GM20000 (cell line): ENCODE measurements at regions not wholly inside any gene's neighbourhood (a gene's known extent, or its start where the extent isn't known, plus 50 kb on each side); places are given as distances from the start of the nearest gene placed in this dataset.

ENCODE experiments used
- DNase-seq: peaks from one replicate; pipeline ENCODE4 v3.0.0; 2012; ENCODE audit warnings: low spot score
- TF ChIP-seq, protein P1 (sequence below): IDR thresholded peaks from 2 replicates; pipeline ENCODE4 v1.5.1; 2012; ENCODE audit warnings: mild to moderate bottlenecking, control low read depth; ENCODE audit errors: extremely low read depth, missing control alignments

- DNase-seq = no peak
- TF ChIP-seq, protein P1, sequence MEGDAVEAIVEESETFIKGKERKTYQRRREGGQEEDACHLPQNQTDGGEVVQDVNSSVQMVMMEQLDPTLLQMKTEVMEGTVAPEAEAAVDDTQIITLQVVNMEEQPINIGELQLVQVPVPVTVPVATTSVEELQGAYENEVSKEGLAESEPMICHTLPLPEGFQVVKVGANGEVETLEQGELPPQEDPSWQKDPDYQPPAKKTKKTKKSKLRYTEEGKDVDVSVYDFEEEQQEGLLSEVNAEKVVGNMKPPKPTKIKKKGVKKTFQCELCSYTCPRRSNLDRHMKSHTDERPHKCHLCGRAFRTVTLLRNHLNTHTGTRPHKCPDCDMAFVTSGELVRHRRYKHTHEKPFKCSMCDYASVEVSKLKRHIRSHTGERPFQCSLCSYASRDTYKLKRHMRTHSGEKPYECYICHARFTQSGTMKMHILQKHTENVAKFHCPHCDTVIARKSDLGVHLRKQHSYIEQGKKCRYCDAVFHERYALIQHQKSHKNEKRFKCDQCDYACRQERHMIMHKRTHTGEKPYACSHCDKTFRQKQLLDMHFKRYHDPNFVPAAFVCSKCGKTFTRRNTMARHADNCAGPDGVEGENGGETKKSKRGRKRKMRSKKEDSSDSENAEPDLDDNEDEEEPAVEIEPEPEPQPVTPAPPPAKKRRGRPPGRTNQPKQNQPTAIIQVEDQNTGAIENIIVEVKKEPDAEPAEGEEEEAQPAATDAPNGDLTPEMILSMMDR = no peak
Observed at GRCh38 chr7:84263106-84263505, 68.5 kb upstream of the SEMA3A start.

GRCh38 chr7:84261509-84261908 is 66.9 kb upstream of the SEMA3A start:
- DNase-seq = no peak
- TF ChIP-seq, protein P1 = no peak

- no peak for DNase-seq
Observed at GRCh38 chr7:84258628-84259027, 64.0 kb upstream of the SEMA3A start.

GRCh38 chr7:84256571-84256971 is 62.0 kb upstream of the SEMA3A start:
- TF ChIP-seq, protein P1 = no peak
- DNase-seq = no peak

More at GRCh38 chr7:84258628-84259027, 64.0 kb upstream of the SEMA3A start:
- TF ChIP-seq, protein P1 = no peak

- no peak for DNase-seq
- TF ChIP-seq, protein P1 = no peak
Observed at GRCh38 chr7:84251277-84251781, 56.7 kb upstream of the SEMA3A start.

DNA sequence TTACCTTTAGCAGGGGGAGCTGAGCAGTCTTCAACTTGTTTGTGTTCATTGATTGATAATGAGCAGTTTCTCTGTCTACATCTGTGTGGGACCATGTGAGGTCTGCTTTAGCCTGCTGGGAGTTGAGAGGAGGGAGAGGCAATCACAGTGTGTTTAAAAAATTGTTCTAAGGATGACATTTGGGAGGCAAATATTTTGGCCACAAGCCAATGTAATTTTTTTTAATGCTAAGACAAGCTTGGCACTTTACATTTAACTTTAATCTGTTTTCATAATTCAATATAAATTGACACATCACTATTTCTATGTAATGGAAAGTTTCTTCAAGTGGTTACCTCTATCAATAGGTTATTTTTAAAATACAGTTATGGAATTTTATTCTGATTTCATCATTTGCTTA is 55.9 kb upstream of the SEMA3A start:
- DNase-seq = no peak
- TF ChIP-seq, protein P1 = no peak

GRCh38 chr7:84249656-84250055 is 55.1 kb upstream of the SEMA3A start:
- TF ChIP-seq, protein P1 = no peak
- DNase-seq = no peak

- DNase-seq = no peak
Observed at GRCh38 chr7:84248843-84249242, 54.3 kb upstream of the SEMA3A start.

More at GRCh38 chr7:84248843-84249242, 54.3 kb upstream of the SEMA3A start:
- TF ChIP-seq, protein P1 = no peak
